Tibial nerve (tissue), 4 donors: ENCODE measurements at regions not wholly inside any gene's neighbourhood (a gene's known extent, or its start where the extent isn't known, plus 50 kb on each side); places are given as distances from the start of the nearest gene placed in this dataset.

Experiments
- DNase-seq, 2 donors: peaks; one replicate each; pipeline ENCODE4 v3.0.0-alpha.2; 2019; ENCODE audit warnings: low spot score in 2 of 2
- H3K27ac ChIP-seq, 4 donors: fragments of 200-600 bp; sonication (generic) in 3 of 4; one replicate each; pipeline ENCODE4 v1.5.1; 2017 to 2019; ENCODE audit warnings: mild to moderate bottlenecking in 1 of 4
- H3K27me3 ChIP-seq, 2 donors: fragments of 200-600 bp; sonication (generic) in 1 of 2; one replicate each; pipeline versions ENCODE4 v1.5.1 to v1.6.0; 2017 to 2019
- H3K36me3 ChIP-seq, 3 donors: fragments of 200-600 bp; sonication (generic); one replicate each; pipeline ENCODE4 v1.5.1; 2018 to 2019
- H3K4me1 ChIP-seq, 4 donors: fragments of 200-600 bp; sonication (generic) in 3 of 4; one replicate each; pipeline ENCODE4 v1.5.1; 2017 to 2019
- H3K4me3 ChIP-seq, 4 donors: fragments of 200-600 bp; sonication (generic) in 3 of 4; one replicate each; pipeline ENCODE4 v1.5.1; 2017 to 2019; ENCODE audit warnings: mild to moderate bottlenecking in 1 of 4, moderate library complexity in 1 of 4
- H3K9me3 ChIP-seq, 4 donors: fragments of 200-600 bp; sonication (generic) in 3 of 4; one replicate each; pipeline ENCODE4 v1.5.1; 2017 to 2019
- EP300 ChIP-seq, 2 donors: sonication (generic); formaldehyde crosslinking; IDR thresholded peaks; one replicate each; pipeline ENCODE4 v1.6.1; 2017; ENCODE audit warnings: antibody characterized with exemption in 2 of 2, mild to moderate bottlenecking in 1 of 2
- POLR2A ChIP-seq, 2 donors: fragments of 450-650 bp; IDR thresholded peaks; one replicate each; pipeline ENCODE4 v1.6.1; 2017; ENCODE audit warnings: antibody characterized with exemption in 2 of 2, mild to moderate bottlenecking in 2 of 2, moderate library complexity in 2 of 2
- WGBS, 2 donors: methylation state at CpG; one replicate each; pipeline ENCODE4 v1.1.5; 2018; 5-methylcytosine and 5-hydroxymethylcytosine counted together
- TF ChIP-seq, protein P1 (sequence below), 5 experiments: fragments of 200-600 bp in 3 of 5; fragments of 450-650 bp in 2 of 5; sonication (generic) in 3 of 5; IDR thresholded peaks; one replicate each; pipeline ENCODE4 v1.5.1; 2016 to 2019; ENCODE audit warnings: antibody characterized with exemption in 5 of 5, mild to moderate bottlenecking in 3 of 5, moderate library complexity in 2 of 5

DNA sequence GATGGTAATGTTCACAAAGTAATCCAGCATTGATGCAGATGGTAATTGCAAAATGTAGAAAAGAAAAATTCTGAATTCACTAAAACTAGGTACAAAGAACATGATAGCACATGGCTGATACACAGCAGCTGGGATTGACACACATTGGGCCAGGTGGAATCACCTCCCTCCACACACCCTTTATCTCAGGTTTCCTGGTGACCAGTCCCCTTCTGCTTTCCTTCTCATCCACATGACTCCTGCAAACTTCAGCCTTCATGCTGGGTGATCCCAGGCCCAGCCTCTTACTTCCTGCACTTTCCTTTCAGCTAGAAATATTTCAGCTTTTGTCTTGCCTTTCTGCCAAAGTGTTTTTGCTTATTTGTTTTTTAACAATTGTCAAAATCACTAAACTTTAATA, 246.9 kb downstream of the LNPK start:
- H3K9me3 ChIP-seq, result no peaks in the 10 kb centered on the region
- H3K36me3 ChIP-seq, result no peaks in the 10 kb centered on the region
- DNase-seq, result no peak
- no peak overlapping the region for H3K27ac ChIP-seq
- no peaks in the 10 kb centered on the region for H3K4me1 ChIP-seq
- no peak overlapping the region for H3K4me3 ChIP-seq
- H3K27me3 ChIP-seq, result no peaks in the 10 kb centered on the region
- TF ChIP-seq POLR2A (IDR thresholded peaks at IDR 0.05) (no peak), EP300 (IDR thresholded peaks at IDR 0.05) (no peak)
- TF ChIP-seq, protein P1, sequence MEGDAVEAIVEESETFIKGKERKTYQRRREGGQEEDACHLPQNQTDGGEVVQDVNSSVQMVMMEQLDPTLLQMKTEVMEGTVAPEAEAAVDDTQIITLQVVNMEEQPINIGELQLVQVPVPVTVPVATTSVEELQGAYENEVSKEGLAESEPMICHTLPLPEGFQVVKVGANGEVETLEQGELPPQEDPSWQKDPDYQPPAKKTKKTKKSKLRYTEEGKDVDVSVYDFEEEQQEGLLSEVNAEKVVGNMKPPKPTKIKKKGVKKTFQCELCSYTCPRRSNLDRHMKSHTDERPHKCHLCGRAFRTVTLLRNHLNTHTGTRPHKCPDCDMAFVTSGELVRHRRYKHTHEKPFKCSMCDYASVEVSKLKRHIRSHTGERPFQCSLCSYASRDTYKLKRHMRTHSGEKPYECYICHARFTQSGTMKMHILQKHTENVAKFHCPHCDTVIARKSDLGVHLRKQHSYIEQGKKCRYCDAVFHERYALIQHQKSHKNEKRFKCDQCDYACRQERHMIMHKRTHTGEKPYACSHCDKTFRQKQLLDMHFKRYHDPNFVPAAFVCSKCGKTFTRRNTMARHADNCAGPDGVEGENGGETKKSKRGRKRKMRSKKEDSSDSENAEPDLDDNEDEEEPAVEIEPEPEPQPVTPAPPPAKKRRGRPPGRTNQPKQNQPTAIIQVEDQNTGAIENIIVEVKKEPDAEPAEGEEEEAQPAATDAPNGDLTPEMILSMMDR (IDR thresholded peaks at IDR 0.05), result no peak

- WGBS, 2 donors, result 54 to 59% methylated on average over 4 of the region's 4 CpGs
- no peak for TF ChIP-seq EP300 (IDR thresholded peaks at IDR 0.05)
- TF ChIP-seq, protein P1 (IDR thresholded peaks at IDR 0.05), result no peak
- Histone ChIP-seq H3K27ac (no peak overlapping the region), H3K9me3 (no peaks in the 10 kb centered on the region), H3K4me1 (no peaks in the 10 kb centered on the region), H3K27me3 (no peaks in the 10 kb centered on the region), H3K4me3 (no peak overlapping the region), H3K36me3 (no peaks in the 10 kb centered on the region)
- no peak for DNase-seq
Measured at GRCh38 chr2:175750195-175750594, 251.9 kb downstream of the LNPK start.

DNA sequence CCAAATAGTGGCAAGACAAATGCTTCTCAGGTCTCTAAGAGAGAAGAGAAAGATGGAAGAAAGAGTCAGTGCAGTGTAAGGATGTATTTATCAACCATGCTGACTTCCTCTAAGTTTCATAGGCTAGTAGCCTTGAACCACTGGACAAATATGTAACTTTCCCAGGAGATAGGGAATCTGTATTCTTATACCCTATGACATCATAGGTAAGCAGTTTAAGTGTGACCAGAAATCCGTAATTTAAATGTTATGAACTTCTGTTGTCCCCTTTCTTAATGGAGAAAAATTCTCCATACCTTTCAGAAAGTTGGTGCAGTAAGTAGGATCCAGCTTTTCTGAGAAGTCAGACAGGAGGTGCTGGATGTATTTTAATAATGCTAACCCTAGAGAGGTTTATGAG, 256.2 kb downstream of the LNPK start:
- H3K9me3 ChIP-seq, result no peaks in the 10 kb centered on the region
- H3K4me1 ChIP-seq, result no peaks in the 10 kb centered on the region
- no peaks in the 10 kb centered on the region for H3K27me3 ChIP-seq
- H3K27ac ChIP-seq, result no peak overlapping the region
- 45 to 52% methylated on average over 1 of the region's 1 CpG for WGBS, 2 donors
- H3K36me3 ChIP-seq, result no peaks in the 10 kb centered on the region
- DNase-seq, result no peak
- TF ChIP-seq POLR2A (IDR thresholded peaks at IDR 0.05) (no peak), EP300 (IDR thresholded peaks at IDR 0.05) (no peak)
- TF ChIP-seq, protein P1 (IDR thresholded peaks at IDR 0.05), result no peak
- H3K4me3 ChIP-seq, result no peak overlapping the region

GRCh38 chr2:175744000-175744399, 258.1 kb downstream of the LNPK start:
- Histone ChIP-seq H3K27ac (no peak overlapping the region), H3K36me3 (no peaks in the 10 kb centered on the region), H3K4me3 (no peak overlapping the region), H3K9me3 (no peaks in the 10 kb centered on the region), H3K27me3 (no peaks in the 10 kb centered on the region), H3K4me1 (no peaks in the 10 kb centered on the region)
- 51 to 60% methylated on average over 8 of the region's 8 CpGs for WGBS, 2 donors
- no peak for TF ChIP-seq POLR2A (IDR thresholded peaks at IDR 0.05)
- TF ChIP-seq EP300 (IDR thresholded peaks at IDR 0.05), result no peak
- TF ChIP-seq, protein P1 (IDR thresholded peaks at IDR 0.05), result no peak
- no peak for DNase-seq

- H3K27me3 ChIP-seq, result no peaks in the 10 kb centered on the region
Measured at GRCh38 chr2:175743011-175743410, 259.1 kb downstream of the LNPK start.

More at GRCh38 chr2:175743011-175743410, 259.1 kb downstream of the LNPK start:
- no peaks in the 10 kb centered on the region for H3K4me1 ChIP-seq
- no peak overlapping the region for H3K27ac ChIP-seq
- H3K36me3 ChIP-seq, result no peaks in the 10 kb centered on the region
- H3K4me3 ChIP-seq, result no peak overlapping the region
- no peaks in the 10 kb centered on the region for H3K9me3 ChIP-seq
- WGBS, 2 donors, result 29 to 32% methylated on average over 1 of the region's 1 CpG
- no peak for TF ChIP-seq EP300 (IDR thresholded peaks at IDR 0.05)
- no peak for TF ChIP-seq POLR2A (IDR thresholded peaks at IDR 0.05)
- TF ChIP-seq, protein P1 (IDR thresholded peaks at IDR 0.05), result no peak
- DNase-seq, result no peak
